ENCODE measurements at regions not wholly inside any gene's neighbourhood (a gene's known extent, or its start where the extent isn't known, plus 50 kb on each side); places are given as distances from the start of the nearest gene placed in this dataset.
A peak's percentile ranks its signal among the peaks of the same experiment; 100 is the strongest.

DNA sequence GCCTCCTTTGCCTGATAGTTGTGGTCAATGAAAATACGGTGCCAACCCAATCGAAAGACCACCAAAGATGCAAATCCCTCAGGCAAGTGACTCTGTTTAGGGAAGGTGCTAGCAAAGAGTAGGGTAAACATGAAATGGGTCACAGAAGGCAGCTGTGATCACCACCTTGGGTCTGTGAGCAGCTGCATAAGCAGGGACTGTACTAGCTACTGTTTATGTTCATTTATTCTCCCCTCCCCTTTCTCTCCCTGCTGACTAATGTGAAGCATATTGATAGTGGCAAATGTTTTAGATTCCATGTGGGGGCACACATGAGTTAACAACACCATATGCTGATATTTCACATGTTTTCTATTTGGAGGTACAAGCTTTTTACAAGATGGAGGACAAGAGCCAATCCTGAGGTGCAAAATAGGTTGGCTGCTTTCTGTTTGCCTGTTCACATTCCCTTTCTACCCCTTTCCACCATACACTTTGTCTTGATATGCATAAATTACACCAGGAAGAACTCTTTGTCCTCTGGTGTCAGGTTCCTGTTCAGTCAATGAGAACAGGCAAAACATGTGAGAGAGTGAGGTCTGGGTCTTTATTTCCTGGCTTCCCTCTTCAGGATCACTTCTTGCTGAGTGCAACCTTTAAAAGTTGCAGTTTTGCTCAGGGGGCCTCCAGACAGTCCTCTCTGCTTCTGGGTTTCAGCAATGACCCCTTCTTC, 71.1 kb downstream of the AVPR1A start:
- peaks cover 4% of the 10 kb centered on the region for H3K4me1 ChIP-seq (ENCODE audit: low read depth)
- TF ChIP-seq, protein P1, sequence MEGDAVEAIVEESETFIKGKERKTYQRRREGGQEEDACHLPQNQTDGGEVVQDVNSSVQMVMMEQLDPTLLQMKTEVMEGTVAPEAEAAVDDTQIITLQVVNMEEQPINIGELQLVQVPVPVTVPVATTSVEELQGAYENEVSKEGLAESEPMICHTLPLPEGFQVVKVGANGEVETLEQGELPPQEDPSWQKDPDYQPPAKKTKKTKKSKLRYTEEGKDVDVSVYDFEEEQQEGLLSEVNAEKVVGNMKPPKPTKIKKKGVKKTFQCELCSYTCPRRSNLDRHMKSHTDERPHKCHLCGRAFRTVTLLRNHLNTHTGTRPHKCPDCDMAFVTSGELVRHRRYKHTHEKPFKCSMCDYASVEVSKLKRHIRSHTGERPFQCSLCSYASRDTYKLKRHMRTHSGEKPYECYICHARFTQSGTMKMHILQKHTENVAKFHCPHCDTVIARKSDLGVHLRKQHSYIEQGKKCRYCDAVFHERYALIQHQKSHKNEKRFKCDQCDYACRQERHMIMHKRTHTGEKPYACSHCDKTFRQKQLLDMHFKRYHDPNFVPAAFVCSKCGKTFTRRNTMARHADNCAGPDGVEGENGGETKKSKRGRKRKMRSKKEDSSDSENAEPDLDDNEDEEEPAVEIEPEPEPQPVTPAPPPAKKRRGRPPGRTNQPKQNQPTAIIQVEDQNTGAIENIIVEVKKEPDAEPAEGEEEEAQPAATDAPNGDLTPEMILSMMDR (IDR thresholded peaks at IDR 0.05; ENCODE audit: low read depth, low read length), result no peak

DNA sequence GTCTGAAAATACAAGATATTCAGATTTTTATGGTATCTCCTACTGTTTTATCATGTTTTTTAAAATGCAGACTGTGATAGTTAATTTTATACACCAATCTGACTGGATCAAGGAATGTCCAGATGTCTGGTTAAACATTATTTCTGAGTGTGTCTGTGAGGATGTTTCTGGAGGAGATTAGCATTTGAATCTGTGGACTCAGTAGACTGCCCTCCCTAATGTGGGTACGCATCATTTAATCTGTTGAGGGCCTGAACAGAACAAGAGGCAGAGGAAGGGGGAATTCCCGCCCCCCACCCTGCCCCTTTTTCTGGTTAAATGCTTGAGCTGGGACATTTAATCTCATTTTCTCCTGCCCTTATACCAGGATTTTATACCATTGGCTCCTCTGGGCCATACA, 72.1 kb downstream of the AVPR1A start:
- Histone ChIP-seq H3K27me3 (no peaks in the 10 kb centered on the region), H3K4me1 (ENCODE audit: low read depth) (peaks cover 4% of the 10 kb centered on the region), H3K36me3 (no peaks in the 10 kb centered on the region), H3K4me3 (no peak overlapping the region), H3K9me3 (ENCODE audit: low read depth) (no peaks in the 10 kb centered on the region), H3K27ac (no peak overlapping the region)
- TF ChIP-seq, protein P1 (IDR thresholded peaks at IDR 0.05; ENCODE audit: low read depth, low read length), result no peak
- no peak for DNase-seq (ENCODE audit: low read depth in 1 of 2, low spot score in 1 of 2)

More for the DNA sequence above, 71.1 kb downstream of the AVPR1A start:
- H3K4me3 ChIP-seq, result no peak overlapping the region
- H3K27me3 ChIP-seq, result no peaks in the 10 kb centered on the region
- H3K36me3 ChIP-seq, result no peaks in the 10 kb centered on the region
- no peak overlapping the region for H3K27ac ChIP-seq
- H3K9me3 ChIP-seq (ENCODE audit: low read depth), result no peaks in the 10 kb centered on the region
- DNase-seq (ENCODE audit: low read depth in 1 of 2, low spot score in 1 of 2), result no peak

DNA sequence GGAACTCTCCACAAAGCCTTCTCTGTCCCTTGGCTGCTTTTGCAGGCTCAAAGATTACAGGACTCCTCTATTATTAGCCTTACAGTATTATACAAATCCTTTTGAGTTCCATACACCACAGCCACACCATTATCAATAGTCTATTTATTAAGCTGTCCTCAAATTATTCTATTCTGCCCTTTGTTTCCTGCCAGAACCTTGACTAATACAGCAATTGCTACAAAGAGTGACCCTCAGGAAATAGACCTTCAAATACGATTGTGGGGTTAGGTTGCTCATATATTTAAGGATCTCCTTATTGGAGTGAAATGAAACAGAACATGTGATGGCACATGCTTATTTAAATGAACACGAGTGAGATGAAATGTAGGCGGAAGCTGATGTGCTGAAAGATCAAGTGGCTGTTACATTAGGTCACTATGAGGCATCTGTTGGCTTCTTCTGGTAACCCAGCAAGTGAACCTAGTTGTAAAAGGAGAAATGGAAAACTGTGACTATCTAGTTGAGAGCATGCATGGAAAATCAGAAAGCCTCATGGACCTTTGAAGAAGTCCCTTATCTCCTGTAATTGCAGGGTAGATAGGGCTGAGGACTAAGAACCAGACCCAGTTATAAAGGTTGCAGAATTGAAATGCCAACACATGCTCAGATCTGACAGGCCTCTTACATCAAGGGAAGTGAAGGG, 75.5 kb downstream of the AVPR1A start:
- Histone ChIP-seq H3K27ac (no peak overlapping the region), H3K4me3 (no peak overlapping the region), H3K27me3 (peaks cover 7% of the 10 kb centered on the region), H3K36me3 (no peaks in the 10 kb centered on the region), H3K4me1 (ENCODE audit: low read depth) (peaks cover 4% of the 10 kb centered on the region), H3K9me3 (ENCODE audit: low read depth) (no peaks in the 10 kb centered on the region)
- TF ChIP-seq, protein P1 (IDR thresholded peaks at IDR 0.05; ENCODE audit: low read depth, low read length), result no peak
- peak in 1 of 2 donors; percentile 72 for DNase-seq (ENCODE audit: low read depth in 1 of 2, low spot score in 1 of 2)

DNA sequence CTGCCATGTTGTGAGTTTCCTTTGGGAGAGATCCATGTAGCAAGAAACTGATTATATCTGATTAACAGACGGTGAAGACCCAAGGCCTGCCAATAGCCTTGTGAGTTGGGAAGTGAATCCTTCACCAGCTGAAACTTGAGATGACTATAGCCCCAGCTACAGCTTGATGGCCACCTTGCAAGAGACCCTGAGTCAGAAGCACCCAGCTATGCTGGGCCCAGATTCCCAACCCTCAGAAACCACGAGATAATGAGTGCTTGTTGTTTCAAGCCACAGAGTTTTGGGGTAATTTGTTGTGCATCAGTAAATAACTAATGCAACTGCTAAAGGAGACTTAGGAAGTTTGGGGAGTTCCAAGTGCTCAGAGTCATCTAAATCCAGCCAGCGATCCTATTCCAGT, 80.3 kb downstream of the AVPR1A start:
- no peak for DNase-seq (ENCODE audit: low read depth in 1 of 2, low spot score in 1 of 2)
- TF ChIP-seq, protein P1 (IDR thresholded peaks at IDR 0.05; ENCODE audit: low read depth, low read length), result no peak
- no peaks in the 10 kb centered on the region for H3K36me3 ChIP-seq
- no peak overlapping the region for H3K4me3 ChIP-seq
- no peaks in the 10 kb centered on the region for H3K4me1 ChIP-seq (ENCODE audit: low read depth)
- no peaks in the 10 kb centered on the region for H3K9me3 ChIP-seq (ENCODE audit: low read depth)
- H3K27me3 ChIP-seq, result peaks cover 22% of the 10 kb centered on the region
- H3K27ac ChIP-seq, result no peak overlapping the region

DNA sequence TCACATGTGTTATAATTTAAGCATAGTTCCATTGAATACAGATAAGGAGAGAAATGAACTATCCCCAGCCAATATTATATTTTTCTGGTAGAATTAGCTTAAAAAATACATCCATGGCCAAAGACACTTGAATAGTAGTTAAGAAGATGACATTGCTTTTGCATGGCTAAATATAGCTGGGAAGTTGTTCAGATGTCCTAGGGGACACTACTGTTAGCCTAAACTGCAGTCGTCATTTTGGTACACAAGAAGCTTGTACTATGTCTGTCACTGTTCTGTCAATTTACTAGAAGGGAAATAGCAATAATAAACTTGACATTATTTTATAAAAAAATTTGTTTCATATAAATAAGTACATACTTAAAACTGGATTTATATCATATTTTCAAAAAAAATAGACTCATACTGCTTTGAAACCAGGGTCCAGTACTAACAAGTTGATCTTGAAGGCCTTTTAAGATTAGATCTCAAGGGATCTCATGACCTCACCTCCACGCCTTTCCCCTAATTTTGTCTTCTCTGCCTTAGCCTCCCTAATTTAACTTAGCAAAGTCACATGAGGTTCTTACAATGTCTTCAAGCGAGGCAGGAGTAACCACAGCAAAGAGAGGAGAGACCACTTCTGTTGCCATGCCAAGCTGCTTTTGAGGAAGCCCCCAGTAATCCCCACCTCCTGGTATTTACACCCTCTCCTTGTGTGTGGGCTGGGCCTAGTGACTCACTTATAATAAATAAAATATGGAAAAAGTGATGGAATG, 81.0 kb downstream of the AVPR1A start:
- Histone ChIP-seq H3K4me1 (ENCODE audit: low read depth) (no peaks in the 10 kb centered on the region), H3K27me3 (peaks cover 27% of the 10 kb centered on the region), H3K36me3 (no peaks in the 10 kb centered on the region), H3K9me3 (ENCODE audit: low read depth) (no peaks in the 10 kb centered on the region), H3K27ac (no peak overlapping the region), H3K4me3 (no peak overlapping the region)
- DNase-seq (ENCODE audit: low read depth in 1 of 2, low spot score in 1 of 2), result no peak
- TF ChIP-seq, protein P1 (IDR thresholded peaks at IDR 0.05; ENCODE audit: low read depth, low read length), result no peak
